DMS153 treated with DMSO at 0.1 percent for 48 hours (cell line): ENCODE measurements at regions not wholly inside any gene's neighbourhood (a gene's known extent, or its start where the extent isn't known, plus 50 kb on each side); places are given as distances from the start of the nearest gene placed in this dataset.

Experiments used
- DNase-seq: peaks from one replicate; lab custom pipeline; 2025; ENCODE audit not compliant: unreplicated experiment; lab: John Stamatoyannopoulos, UW

DNA sequence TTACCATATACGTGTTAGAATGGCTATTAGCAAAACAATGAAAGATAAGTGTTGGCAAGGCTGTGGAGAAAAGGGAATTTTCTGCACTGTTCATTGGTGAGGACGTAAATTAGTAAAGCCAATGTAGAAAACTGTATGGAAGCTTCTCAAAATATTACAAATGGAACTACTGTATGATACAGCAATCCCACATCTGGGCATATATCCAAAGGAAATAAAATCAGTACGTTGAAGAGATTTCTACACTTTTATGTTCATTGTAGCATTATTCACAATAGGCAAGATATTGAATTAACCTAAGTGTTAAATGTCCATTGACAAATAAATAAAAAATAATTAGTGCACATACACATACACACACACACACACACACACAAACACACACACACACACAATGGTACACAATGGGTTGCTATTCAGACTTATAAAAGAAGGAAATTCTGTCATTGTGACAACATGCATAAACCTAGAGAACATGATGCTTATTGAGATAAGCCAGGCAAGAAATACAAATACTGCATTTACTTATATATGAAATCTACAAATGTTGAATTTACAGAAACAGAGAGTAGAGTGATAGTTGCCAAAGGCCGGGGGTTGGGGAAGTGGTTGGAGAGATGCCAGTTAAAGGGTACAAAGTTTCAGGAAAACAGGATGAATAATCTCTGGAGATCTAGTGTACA lies 565.8 kb upstream of the LRRC4C start:
- no peak for DNase-seq

DNA sequence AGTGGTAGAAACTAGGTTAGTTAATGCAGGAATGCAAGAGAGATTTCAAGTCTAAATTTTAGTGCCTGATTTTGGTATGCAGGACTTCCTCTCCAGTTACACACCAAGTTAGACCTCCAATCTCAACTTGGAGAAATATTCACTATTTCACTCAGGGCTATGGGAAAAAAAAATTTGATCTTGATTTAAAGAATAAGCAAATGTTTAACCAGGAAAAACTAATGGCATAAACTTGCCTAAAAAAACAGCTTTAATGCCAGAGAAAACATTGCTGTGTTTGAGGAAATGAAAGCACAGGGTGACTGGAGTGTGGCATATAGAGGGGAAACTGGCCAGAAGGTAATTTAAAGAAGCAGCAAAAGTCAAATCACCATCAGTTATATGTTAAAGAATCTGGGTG lies 575.4 kb upstream of the LRRC4C start:
- DNase-seq = no peak

GRCh38 chr11:42036201-42036600 lies 576.7 kb upstream of the LRRC4C start:
- no peak for DNase-seq

- no peak for DNase-seq
Measured at GRCh38 chr11:42043312-42043711, 583.9 kb upstream of the LRRC4C start.

GRCh38 chr11:42047637-42048555 lies 588.4 kb upstream of the LRRC4C start:
- DNase-seq = no peak

- DNase-seq = no peak
Measured at GRCh38 chr11:42049186-42049585, 589.7 kb upstream of the LRRC4C start.

DNA sequence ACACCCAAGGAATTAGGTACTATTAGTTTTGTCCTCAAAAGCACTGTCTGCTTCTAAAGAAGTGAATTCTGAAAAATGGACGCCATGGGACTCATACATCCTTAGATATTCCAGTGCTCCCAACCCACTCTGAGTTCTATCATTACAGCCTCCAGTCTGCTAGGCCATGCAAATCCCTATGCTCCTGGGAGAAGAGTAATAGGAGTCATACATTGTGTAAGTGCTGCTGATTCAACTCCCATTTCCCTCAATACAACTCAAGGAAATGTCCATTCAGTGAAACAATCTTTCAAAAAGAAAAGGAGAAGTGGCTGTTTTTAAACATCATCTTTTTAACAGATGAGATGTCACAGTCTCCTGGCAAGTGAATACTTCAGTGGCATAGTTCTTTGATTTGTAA lies 590.2 kb upstream of the LRRC4C start:
- DNase-seq = no peak

GRCh38 chr11:42054351-42054900 lies 595.0 kb upstream of the LRRC4C start:
- DNase-seq = no peak

- DNase-seq = no peak
Measured at GRCh38 chr11:42055606-42056005, 596.2 kb upstream of the LRRC4C start.

DNA sequence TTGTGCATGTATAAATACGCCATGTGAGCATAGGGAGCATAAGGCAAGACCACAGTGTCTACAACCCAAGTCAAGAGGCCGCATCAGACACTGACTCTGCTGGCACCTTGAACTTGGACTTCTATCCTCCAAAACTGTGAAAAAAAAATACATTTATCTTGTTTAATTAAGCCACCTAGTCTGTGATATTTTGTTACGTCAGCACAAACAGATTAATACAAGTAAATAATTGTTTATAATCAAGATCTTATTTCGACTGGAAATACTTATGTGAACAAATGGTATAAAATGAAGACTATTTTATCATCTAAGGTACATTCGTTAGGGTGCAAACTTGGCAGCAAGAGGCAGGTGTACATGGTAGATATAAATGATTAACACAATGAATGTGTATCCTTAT lies 599.3 kb upstream of the LRRC4C start:
- no peak for DNase-seq

DNA sequence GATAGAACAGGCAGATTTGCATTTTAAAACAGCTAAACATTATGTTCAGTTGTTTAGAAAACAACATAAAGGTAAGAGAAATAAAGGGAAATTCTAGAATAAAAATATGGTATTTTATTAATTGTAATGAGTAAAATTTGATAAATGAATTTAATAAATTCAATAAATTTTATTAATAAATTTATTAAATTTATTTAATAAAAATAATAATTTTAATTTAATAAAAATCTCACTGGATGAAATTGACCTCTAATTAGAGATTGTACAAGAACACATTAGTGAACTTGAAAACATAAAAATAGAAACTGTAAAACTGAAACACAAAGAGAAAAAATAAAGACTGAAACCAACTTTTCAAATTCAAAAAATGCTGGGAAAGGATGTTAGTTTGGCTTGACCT lies 605.7 kb upstream of the LRRC4C start:
- no peak for DNase-seq

DNA sequence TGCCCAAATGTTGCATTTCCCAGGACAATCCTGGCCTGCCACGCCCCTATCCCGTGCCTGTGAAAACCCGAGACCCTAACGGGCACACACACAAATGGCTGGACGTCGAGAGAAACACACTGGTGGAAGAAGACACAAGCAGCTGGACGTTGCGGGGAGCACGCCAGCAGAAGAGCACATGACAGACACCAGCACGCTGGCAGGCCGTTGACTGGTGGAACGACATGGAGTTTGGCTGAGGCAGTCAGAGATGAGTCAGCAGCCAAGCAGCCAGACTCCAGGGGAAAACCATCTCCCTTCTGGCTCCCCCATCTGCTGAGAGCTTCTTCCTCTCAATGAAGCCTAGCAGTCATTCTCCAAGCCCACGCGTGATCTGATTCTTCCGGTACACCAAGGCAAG lies 606.7 kb upstream of the LRRC4C start:
- no peak for DNase-seq

DNA sequence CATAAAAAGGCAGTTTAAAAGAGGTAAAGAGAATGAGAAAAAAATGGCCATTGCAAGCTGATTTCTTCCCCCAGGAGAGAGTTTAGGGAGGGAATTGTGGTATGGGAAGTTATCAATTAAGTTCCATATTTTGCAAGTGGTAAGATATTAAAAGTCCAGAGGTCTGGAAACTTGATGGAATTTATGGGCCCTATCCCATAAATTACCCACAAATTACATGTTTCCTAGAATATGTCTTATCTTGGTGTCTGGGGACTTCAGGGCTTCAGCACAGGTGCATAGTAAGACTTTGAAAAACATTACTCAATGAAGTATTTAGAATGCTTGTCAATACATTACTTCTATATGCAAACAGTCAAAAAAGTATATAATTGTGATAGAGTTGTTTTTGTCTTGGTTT lies 614.9 kb upstream of the LRRC4C start:
- no peak for DNase-seq

DNA sequence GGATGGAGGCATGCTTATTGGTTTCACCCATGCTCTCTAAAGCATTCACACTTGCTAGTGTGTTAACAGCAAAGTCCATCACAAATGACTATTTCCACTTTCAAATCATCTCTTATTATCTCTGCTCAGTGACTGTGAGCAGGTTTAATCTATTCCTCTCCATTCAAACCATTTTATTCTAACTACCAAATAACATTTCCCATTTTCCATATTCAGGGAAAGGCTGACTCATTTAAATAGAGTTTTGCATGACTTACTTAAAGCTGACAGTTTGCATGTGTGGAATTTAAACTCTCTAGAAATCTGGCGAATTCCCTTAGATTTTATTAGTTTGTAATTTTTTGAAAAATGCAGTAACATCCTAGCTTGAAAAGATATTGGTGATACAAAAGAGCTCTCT lies 615.7 kb upstream of the LRRC4C start:
- no peak for DNase-seq

- no peak for DNase-seq
Measured at GRCh38 chr11:42077794-42078193, 618.3 kb upstream of the LRRC4C start.

- no peak for DNase-seq
Measured at GRCh38 chr11:42085736-42086135, 626.3 kb upstream of the LRRC4C start.

GRCh38 chr11:42093541-42093940 lies 634.1 kb upstream of the LRRC4C start:
- DNase-seq = no peak

DNA sequence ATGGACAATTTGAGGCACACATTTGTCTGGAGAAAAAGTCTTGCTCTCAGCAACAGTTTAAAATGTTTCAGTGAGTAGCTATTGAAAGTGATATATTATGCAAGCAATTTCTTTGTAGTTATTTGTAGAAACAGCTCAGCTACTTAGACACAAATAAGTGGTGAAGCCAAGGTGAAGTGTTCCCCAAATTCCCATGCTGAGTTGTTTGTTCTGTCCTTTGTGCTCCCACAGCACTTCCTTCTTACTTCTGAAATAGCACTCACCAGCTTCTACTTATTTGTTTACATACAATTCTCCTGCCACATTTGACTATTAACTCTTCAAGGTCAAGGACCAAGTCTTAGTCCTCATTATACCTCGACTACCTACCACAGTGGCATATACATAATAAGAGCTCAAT lies 638.6 kb upstream of the LRRC4C start:
- DNase-seq = no peak

DNA sequence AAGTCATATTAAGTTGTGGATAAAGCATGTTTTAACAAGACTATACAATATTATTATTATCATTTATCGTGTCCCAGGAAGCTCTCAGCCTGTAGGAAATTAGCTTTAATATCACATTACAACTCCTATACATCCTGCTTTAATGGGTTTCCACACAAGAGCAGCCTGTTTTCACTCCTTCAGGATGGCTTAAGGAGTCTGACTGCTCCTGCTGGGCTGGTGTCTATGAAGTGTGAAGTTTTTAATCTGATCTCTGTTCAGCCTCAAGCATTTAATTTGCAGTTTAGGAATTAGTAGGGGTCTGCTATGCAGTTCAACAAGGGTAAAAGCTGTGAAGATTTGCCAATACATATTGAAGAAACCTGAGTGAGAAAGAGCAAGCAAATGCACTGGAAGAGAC lies 653.4 kb upstream of the LRRC4C start:
- no peak for DNase-seq

DNA sequence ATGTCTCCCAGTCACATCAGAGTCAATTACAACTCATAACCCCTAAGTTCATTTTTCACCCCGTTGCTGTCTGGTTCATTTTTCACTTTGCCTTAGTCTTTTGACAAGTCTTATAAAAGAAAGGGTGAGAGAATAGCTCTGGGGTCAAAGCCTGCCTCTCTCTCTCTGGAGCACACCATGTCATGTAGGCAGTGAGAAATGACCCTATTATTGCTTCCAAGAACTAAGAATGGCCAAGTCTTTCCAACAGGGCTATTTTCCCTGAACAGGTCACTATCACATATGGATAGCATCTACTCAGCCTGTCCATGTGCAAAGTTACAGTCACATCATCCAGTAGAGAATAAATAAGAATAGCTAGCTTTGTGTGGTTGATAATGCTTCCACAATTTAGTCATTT lies 655.5 kb upstream of the LRRC4C start:
- no peak for DNase-seq

DNA sequence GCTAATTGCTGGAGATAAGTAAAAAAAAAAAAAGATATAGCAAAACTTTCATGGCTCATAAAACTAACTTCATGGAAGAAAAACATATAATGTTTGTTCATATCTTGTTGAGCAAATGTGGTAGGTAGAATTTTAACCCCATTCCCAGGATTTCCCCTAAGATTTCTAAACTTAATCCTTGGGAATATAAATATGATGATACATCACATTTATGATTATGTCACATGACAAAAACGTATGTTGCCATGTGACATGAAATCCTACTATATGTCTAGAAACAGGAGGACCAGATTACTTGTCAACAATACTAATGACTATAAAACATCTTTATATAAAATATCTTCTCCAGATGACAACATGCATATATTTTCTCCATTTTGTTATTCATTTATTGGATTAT lies 679.0 kb upstream of the LRRC4C start:
- DNase-seq = no peak

DNA sequence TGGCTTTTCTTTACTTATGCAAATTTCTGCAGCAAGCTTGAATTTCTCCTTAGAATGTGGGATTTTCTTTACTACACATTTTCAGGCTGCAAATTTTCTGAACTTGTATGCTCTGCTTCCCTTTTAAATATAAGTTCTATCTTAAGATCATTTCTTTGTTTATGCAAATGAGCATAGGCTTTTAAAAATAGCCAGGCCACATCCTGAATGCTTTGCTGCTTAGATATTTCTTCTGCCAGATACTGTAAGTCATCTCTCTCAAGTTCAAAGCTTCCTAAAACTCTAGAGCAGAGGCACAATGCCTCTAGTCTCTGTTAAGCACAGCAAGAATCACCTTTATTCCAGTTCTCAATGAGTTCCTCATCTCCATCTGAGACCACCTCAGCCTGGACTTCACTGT lies 685.9 kb upstream of the LRRC4C start:
- no peak for DNase-seq
